GM20000 (cell line): ENCODE measurements at regions not wholly inside any gene's neighbourhood (a gene's known extent, or its start where the extent isn't known, plus 50 kb on each side); places are given as distances from the start of the nearest gene placed in this dataset.
"Not testable (repeated sequence)": the region's sequence is repeated elsewhere in the genome, so short reads cannot be mapped to it uniquely, and the experiment has no call there.

Experiments
- DNase-seq: peaks from one replicate; pipeline ENCODE4 v3.0.0; 2012; ENCODE audit warnings: low spot score
- CTCF ChIP-seq: IDR thresholded peaks from 2 replicates; pipeline ENCODE4 v1.5.1; 2012; ENCODE audit warnings: mild to moderate bottlenecking, control low read depth; ENCODE audit errors: extremely low read depth, missing control alignments

GRCh38 chr5:96293966-96294883, 138.8 kb downstream of the PCSK1 start:
- DNase-seq: no peak

GRCh38 chr5:96292582-96293247, 140.3 kb downstream of the PCSK1 start:
- TF ChIP-seq CTCF: no peak
- no peak for DNase-seq

More at GRCh38 chr5:96293966-96294883, 138.8 kb downstream of the PCSK1 start:
- no peak for TF ChIP-seq CTCF

GRCh38 chr5:96289287-96289686, 143.8 kb downstream of the PCSK1 start:
- not testable (repeated sequence) for DNase-seq

GRCh38 chr5:96288845-96289185, 144.2 kb downstream of the PCSK1 start:
- DNase-seq: no peak
- TF ChIP-seq CTCF: no peak

- DNase-seq: no peak
- no peak for TF ChIP-seq CTCF
These were observed 144.7 kb downstream of the PCSK1 start for GRCh38 chr5:96288166-96288844.

GRCh38 chr5:96287136-96287535, 145.9 kb downstream of the PCSK1 start:
- TF ChIP-seq CTCF: no peak
- DNase-seq: no peak

- no peak for DNase-seq
- no peak for TF ChIP-seq CTCF
These were observed 147.2 kb downstream of the PCSK1 start for GRCh38 chr5:96285823-96286222.
